ENCODE measurements at regions not wholly inside any gene's neighbourhood (a gene's known extent, or its start where the extent isn't known, plus 50 kb on each side); places are given as distances from the start of the nearest gene placed in this dataset.

GRCh38 chr6:6968731-6969552, 138.8 kb upstream of the RREB1 start:
- no peaks in the 10 kb centered on the region for H3K4me1 Mint-ChIP-seq
- H3K36me3 Mint-ChIP-seq = no peaks in the 10 kb centered on the region
- no peaks in the 10 kb centered on the region for H3K9me3 Mint-ChIP-seq
- DNase-seq = no peak
- H3K27ac Mint-ChIP-seq = no peak overlapping the region
- peaks cover 0 to 2% (median 0%) of the 10 kb centered on the region in 3 donors for H3K27me3 Mint-ChIP-seq (ENCODE audit: low read depth in 3 of 3)
- no peak overlapping the region for H3K4me3 Mint-ChIP-seq

- Mint-ChIP-seq H3K4me3 (no peak overlapping the region), H3K36me3 (no peaks in the 10 kb centered on the region), H3K27ac (no peak overlapping the region), H3K9me3 (no peaks in the 10 kb centered on the region), H3K27me3 (ENCODE audit: low read depth in 3 of 3) (peaks cover 0 to 2% (median 0%) of the 10 kb centered on the region in 3 donors), H3K4me1 (no peaks in the 10 kb centered on the region)
- no peak for DNase-seq
Observed at GRCh38 chr6:6969761-6970223, 138.0 kb upstream of the RREB1 start.

- Mint-ChIP-seq H3K4me3 (no peak overlapping the region), H3K27me3 (ENCODE audit: low read depth in 3 of 3) (peaks cover 0 to 5% (median 2%) of the 10 kb centered on the region in 3 donors), H3K27ac (no peak overlapping the region), H3K9me3 (no peaks in the 10 kb centered on the region), H3K36me3 (no peaks in the 10 kb centered on the region), H3K4me1 (no peaks in the 10 kb centered on the region)
- DNase-seq = no peak
Observed at GRCh38 chr6:6970851-6971250, 136.9 kb upstream of the RREB1 start.

GRCh38 chr6:6971369-6971768, 136.4 kb upstream of the RREB1 start:
- Mint-ChIP-seq H3K36me3 (no peaks in the 10 kb centered on the region), H3K9me3 (no peaks in the 10 kb centered on the region), H3K27me3 (ENCODE audit: low read depth in 3 of 3) (peaks cover 0 to 7% (median 2%) of the 10 kb centered on the region in 3 donors), H3K4me3 (no peak overlapping the region), H3K27ac (no peak overlapping the region), H3K4me1 (no peaks in the 10 kb centered on the region)
- no peak for DNase-seq

GRCh38 chr6:6972456-6972855, 135.3 kb upstream of the RREB1 start:
- Mint-ChIP-seq H3K4me1 (no peaks in the 10 kb centered on the region), H3K4me3 (no peak overlapping the region), H3K36me3 (no peaks in the 10 kb centered on the region), H3K27me3 (ENCODE audit: low read depth in 3 of 3) (peaks cover 0 to 7% (median 2%) of the 10 kb centered on the region in 3 donors), H3K27ac (no peak overlapping the region), H3K9me3 (no peaks in the 10 kb centered on the region)
- no peak for DNase-seq

GRCh38 chr6:6973721-6974120, 134.0 kb upstream of the RREB1 start:
- H3K4me3 Mint-ChIP-seq = no peak overlapping the region
- H3K27me3 Mint-ChIP-seq (ENCODE audit: low read depth in 3 of 3) = peaks cover 2 to 7% (median 2%) of the 10 kb centered on the region in 3 donors
- DNase-seq = no peak
- H3K27ac Mint-ChIP-seq = no peak overlapping the region
- H3K36me3 Mint-ChIP-seq = no peaks in the 10 kb centered on the region
- H3K4me1 Mint-ChIP-seq = no peaks in the 10 kb centered on the region
- no peaks in the 10 kb centered on the region for H3K9me3 Mint-ChIP-seq

GRCh38 chr6:6975459-6976111, 132.2 kb upstream of the RREB1 start:
- no peaks in the 10 kb centered on the region for H3K4me1 Mint-ChIP-seq
- no peaks in the 10 kb centered on the region for H3K9me3 Mint-ChIP-seq
- H3K27me3 Mint-ChIP-seq (ENCODE audit: low read depth in 3 of 3) = peaks cover 2 to 7% (median 2%) of the 10 kb centered on the region in 3 donors
- no peaks in the 10 kb centered on the region for H3K36me3 Mint-ChIP-seq
- H3K27ac Mint-ChIP-seq = no peak overlapping the region
- no peak for DNase-seq
- no peak overlapping the region for H3K4me3 Mint-ChIP-seq

GRCh38 chr6:6976193-6976592, 131.6 kb upstream of the RREB1 start:
- Mint-ChIP-seq H3K27ac (no peak overlapping the region), H3K4me3 (no peak overlapping the region), H3K9me3 (no peaks in the 10 kb centered on the region), H3K27me3 (ENCODE audit: low read depth in 3 of 3) (peaks cover 2 to 7% (median 2%) of the 10 kb centered on the region in 3 donors), H3K4me1 (no peaks in the 10 kb centered on the region), H3K36me3 (no peaks in the 10 kb centered on the region)
- DNase-seq = no peak

- Mint-ChIP-seq H3K36me3 (no peaks in the 10 kb centered on the region), H3K4me1 (no peaks in the 10 kb centered on the region), H3K27ac (no peak overlapping the region), H3K9me3 (no peaks in the 10 kb centered on the region), H3K4me3 (no peak overlapping the region), H3K27me3 (ENCODE audit: low read depth in 3 of 3) (peaks cover 2 to 7% (median 7%) of the 10 kb centered on the region in 3 donors)
- no peak for DNase-seq
Observed at GRCh38 chr6:6978731-6979130, 129.0 kb upstream of the RREB1 start.

- DNase-seq = no peak
- Mint-ChIP-seq H3K4me1 (no peaks in the 10 kb centered on the region), H3K36me3 (no peaks in the 10 kb centered on the region), H3K4me3 (no peak overlapping the region), H3K9me3 (no peaks in the 10 kb centered on the region), H3K27ac (no peak overlapping the region), H3K27me3 (ENCODE audit: low read depth in 3 of 3) (peaks cover 0 to 7% (median 2%) of the 10 kb centered on the region in 3 donors)
Observed at GRCh38 chr6:6980999-6981597, 126.7 kb upstream of the RREB1 start.

- H3K27ac Mint-ChIP-seq = no peak overlapping the region
Observed at GRCh38 chr6:6981681-6982322, 126.0 kb upstream of the RREB1 start.

GRCh38 chr6:6982663-6983062, 125.1 kb upstream of the RREB1 start:
- no peaks in the 10 kb centered on the region for H3K36me3 Mint-ChIP-seq
- DNase-seq = no peak
- H3K4me1 Mint-ChIP-seq = no peaks in the 10 kb centered on the region
- H3K27ac Mint-ChIP-seq = no peak overlapping the region
- H3K27me3 Mint-ChIP-seq (ENCODE audit: low read depth in 3 of 3) = peaks cover 0 to 7% (median 2%) of the 10 kb centered on the region in 3 donors
- H3K4me3 Mint-ChIP-seq = no peak overlapping the region
- no peaks in the 10 kb centered on the region for H3K9me3 Mint-ChIP-seq

More at GRCh38 chr6:6981681-6982322, 126.0 kb upstream of the RREB1 start:
- Mint-ChIP-seq H3K4me1 (no peaks in the 10 kb centered on the region), H3K36me3 (no peaks in the 10 kb centered on the region), H3K9me3 (no peaks in the 10 kb centered on the region), H3K4me3 (no peak overlapping the region), H3K27me3 (ENCODE audit: low read depth in 3 of 3) (peaks cover 0 to 7% (median 2%) of the 10 kb centered on the region in 3 donors)
- DNase-seq = no peak

GRCh38 chr6:6984585-6985366, 123.0 kb upstream of the RREB1 start:
- Mint-ChIP-seq H3K4me1 (no peaks in the 10 kb centered on the region), H3K9me3 (no peaks in the 10 kb centered on the region), H3K27me3 (ENCODE audit: low read depth in 3 of 3) (peaks cover 0 to 7% (median 0%) of the 10 kb centered on the region in 3 donors), H3K27ac (no peak overlapping the region), H3K4me3 (no peak overlapping the region), H3K36me3 (no peaks in the 10 kb centered on the region)
- DNase-seq = no peak

Data from immature natural killer cell (primary cell).